ENCODE measurements at regions not wholly inside any gene's neighbourhood (a gene's known extent, or its start where the extent isn't known, plus 50 kb on each side); places are given as distances from the start of the nearest gene placed in this dataset.
"Not testable (repeated sequence)": the region's sequence is repeated elsewhere in the genome, so short reads cannot be mapped to it uniquely, and the experiment has no call there.

DNA sequence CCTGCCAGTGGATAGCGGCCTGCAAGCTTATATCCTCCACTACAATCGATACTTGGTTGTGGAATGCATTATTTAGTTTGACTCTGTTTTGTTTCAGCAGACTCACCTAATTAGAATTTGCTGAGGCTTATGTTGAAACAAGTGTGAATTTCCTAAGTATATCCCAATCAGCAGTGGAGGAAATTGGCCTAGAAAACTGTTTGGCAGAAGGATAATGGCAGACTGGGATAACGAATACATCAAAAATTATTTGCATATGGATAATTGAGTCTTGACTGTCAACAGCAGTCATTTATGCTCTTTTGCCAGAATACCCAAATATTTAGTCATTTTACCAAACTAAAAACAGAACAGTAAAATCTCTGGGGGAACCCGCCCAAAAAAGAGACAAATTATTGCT lies 261.0 kb downstream of the DOK5 start:
- no peak for DNase-seq (ENCODE audit: low spot score)
- TF ChIP-seq POLR2A (IDR thresholded peaks at IDR 0.05) = no peak
- TF ChIP-seq, protein P1, sequence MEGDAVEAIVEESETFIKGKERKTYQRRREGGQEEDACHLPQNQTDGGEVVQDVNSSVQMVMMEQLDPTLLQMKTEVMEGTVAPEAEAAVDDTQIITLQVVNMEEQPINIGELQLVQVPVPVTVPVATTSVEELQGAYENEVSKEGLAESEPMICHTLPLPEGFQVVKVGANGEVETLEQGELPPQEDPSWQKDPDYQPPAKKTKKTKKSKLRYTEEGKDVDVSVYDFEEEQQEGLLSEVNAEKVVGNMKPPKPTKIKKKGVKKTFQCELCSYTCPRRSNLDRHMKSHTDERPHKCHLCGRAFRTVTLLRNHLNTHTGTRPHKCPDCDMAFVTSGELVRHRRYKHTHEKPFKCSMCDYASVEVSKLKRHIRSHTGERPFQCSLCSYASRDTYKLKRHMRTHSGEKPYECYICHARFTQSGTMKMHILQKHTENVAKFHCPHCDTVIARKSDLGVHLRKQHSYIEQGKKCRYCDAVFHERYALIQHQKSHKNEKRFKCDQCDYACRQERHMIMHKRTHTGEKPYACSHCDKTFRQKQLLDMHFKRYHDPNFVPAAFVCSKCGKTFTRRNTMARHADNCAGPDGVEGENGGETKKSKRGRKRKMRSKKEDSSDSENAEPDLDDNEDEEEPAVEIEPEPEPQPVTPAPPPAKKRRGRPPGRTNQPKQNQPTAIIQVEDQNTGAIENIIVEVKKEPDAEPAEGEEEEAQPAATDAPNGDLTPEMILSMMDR (IDR thresholded peaks at IDR 0.05) = no peak
- TF ChIP-seq POLR2AphosphoS5 (IDR thresholded peaks at IDR 0.05) = no peak
- no peaks in the 10 kb centered on the region for H3K9me3 ChIP-seq
- intact Hi-C loops (cut with DNase I) = no loop called here
- no peak overlapping the region for H3K4me3 ChIP-seq
- H3K27me3 ChIP-seq (replicated peaks; ENCODE audit: insufficient read depth) = no peaks in the 10 kb centered on the region
- no peak overlapping the region for H3K27ac ChIP-seq
- H3K36me3 ChIP-seq = no peaks in the 10 kb centered on the region
- WGBS = 97% methylated on average over 4 of the region's 4 CpGs
- no peaks in the 10 kb centered on the region for H3K4me1 ChIP-seq (replicated peaks)

DNA sequence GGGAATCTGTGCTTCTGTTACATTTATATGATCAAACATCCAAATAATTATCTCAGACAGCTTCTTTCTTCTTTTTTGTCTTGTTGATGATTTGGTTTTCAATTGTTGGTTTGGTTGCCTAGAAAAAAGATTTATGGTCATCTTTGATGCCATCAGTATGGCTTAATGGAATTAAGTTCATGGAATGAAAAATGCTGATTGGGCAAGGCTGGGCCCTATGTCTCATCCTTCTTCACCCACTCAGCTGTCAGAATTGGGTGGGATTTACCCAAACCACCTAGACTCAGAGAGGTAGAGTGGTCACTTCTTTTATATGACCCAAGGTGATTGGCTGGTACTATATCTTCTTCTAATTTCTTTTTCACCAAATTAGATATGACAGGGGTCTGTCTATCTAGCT lies 258.3 kb downstream of the DOK5 start:
- no peaks in the 10 kb centered on the region for H3K36me3 ChIP-seq
- no peak overlapping the region for H3K27ac ChIP-seq
- H3K27me3 ChIP-seq (replicated peaks; ENCODE audit: insufficient read depth) = no peaks in the 10 kb centered on the region
- no peaks in the 10 kb centered on the region for H3K9me3 ChIP-seq
- H3K4me1 ChIP-seq (replicated peaks) = no peaks in the 10 kb centered on the region
- intact Hi-C loops (cut with DNase I) = no loop called here
- no peak for DNase-seq (ENCODE audit: low spot score)
- TF ChIP-seq POLR2A (IDR thresholded peaks at IDR 0.05) (no peak), POLR2AphosphoS5 (IDR thresholded peaks at IDR 0.05) (no peak)
- TF ChIP-seq, protein P1 (IDR thresholded peaks at IDR 0.05) = no peak
- no peak overlapping the region for H3K4me3 ChIP-seq

DNA sequence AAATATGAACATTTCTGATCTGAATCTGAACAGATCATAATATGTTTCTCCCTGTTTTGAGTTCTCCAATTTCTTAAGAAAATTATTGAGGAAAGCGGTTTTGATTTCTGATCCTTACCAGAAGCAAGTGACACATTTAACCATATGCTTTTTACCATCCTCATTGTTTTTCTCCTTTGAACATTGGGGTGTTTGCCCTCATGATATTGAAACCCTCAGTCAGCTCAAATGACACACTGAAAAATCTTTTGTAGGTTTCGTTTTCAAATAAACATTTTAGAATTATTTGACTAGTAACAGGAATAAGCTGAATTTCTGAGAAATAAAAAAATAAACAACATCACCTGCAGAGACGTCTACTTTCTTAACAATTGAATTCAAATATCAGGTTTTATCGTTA lies 252.1 kb downstream of the DOK5 start:
- Histone ChIP-seq H3K27me3 (replicated peaks; ENCODE audit: insufficient read depth) (no peaks in the 10 kb centered on the region), H3K36me3 (no peaks in the 10 kb centered on the region), H3K4me1 (replicated peaks) (no peaks in the 10 kb centered on the region), H3K4me3 (no peak overlapping the region), H3K9me3 (no peaks in the 10 kb centered on the region), H3K27ac (no peak overlapping the region)
- TF ChIP-seq POLR2A (IDR thresholded peaks at IDR 0.05) = no peak
- TF ChIP-seq, protein P1 (IDR thresholded peaks at IDR 0.05) = no peak
- TF ChIP-seq POLR2AphosphoS5 (IDR thresholded peaks at IDR 0.05) = no peak
- intact Hi-C loops (cut with DNase I) = no loop called here
- no peak for DNase-seq (ENCODE audit: low spot score)
- WGBS = 66% methylated on average over 4 of the region's 4 CpGs

DNA sequence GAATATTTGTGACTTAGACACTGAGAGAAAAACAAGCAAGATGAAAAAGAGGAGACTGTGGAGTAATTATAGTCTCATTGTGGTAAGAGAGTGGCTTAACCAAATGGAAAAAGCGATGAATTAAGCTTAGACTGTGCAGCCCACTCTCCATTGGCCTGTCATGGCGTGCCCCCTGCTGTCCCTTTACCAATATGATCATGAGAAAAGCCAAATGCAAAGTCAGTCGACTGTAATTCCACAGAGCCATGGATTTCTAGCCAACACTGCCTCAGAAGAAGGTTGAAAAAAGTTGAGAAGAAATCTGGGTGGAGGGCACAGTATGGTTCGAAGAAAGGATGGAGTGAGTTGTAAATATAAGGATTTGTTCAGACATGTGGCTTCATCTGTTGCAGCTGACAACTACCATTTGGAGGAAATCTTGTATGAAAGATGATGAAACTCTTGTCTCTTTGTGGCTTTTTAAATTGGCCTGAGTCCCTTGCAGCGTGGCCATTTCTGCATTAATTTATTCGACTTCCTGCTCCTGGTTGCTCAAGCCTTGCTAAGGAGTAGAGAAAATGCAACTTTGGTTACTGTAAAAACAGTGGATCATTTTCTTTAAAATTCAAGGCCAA lies 251.4 kb downstream of the DOK5 start:
- no peak overlapping the region for H3K4me3 ChIP-seq
- 55% methylated on average over 6 of the region's 6 CpGs for WGBS

DNA sequence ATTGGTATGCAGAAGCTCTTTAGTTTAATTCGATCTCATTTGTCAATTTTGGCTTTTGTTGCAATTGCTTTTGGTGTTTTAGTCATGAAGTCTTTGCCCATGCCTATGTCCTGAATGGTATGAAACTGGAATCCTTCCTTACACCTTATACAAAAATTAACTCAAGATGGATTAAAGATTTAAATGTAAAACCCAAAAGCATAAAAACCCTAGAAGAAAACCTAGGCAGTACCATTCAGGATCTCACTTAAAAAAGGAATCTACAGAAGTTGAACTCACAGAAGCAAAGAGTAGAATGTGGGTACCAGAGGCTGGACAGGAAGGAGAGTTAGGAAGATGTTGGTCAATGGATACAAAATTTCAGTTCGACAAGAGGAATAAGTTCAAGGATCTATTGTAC lies 249.9 kb downstream of the DOK5 start:
- H3K36me3 ChIP-seq; intact Hi-C loops (cut with DNase I); H3K27ac ChIP-seq; H3K27me3 ChIP-seq (replicated peaks; ENCODE audit: insufficient read depth); H3K4me1 ChIP-seq (replicated peaks); DNase-seq (ENCODE audit: low spot score); H3K9me3 ChIP-seq; H3K4me3 ChIP-seq: not testable (repeated sequence)
- 93% methylated on average over 2 of the region's 2 CpGs for WGBS

More for the DNA sequence above, 251.4 kb downstream of the DOK5 start:
- H3K9me3 ChIP-seq = no peaks in the 10 kb centered on the region
- no peak for TF ChIP-seq POLR2A (IDR thresholded peaks at IDR 0.05)
- TF ChIP-seq, protein P1 (IDR thresholded peaks at IDR 0.05) = no peak
- no peak overlapping the region for H3K27ac ChIP-seq
- H3K27me3 ChIP-seq (replicated peaks; ENCODE audit: insufficient read depth) = no peaks in the 10 kb centered on the region
- H3K4me1 ChIP-seq (replicated peaks) = no peaks in the 10 kb centered on the region
- DNase-seq (ENCODE audit: low spot score) = no peak
- intact Hi-C loops (cut with DNase I) = no loop called here
- no peaks in the 10 kb centered on the region for H3K36me3 ChIP-seq

Measured in prostate gland (tissue), 2 donors.